Panc1 (cell line): ENCODE measurements at regions not wholly inside any gene's neighbourhood (a gene's known extent, or its start where the extent isn't known, plus 50 kb on each side); places are given as distances from the start of the nearest gene placed in this dataset.

Source experiments
- ATAC-seq: fragments of 200-7000 bp; cut with Tn5 transposase; 2 replicates; pipeline ENCODE4 v1.9.1; 2020; ENCODE audit warnings: mild to moderate bottlenecking, moderate library complexity
- BruUV-seq: library from RNA; stranded (reverse); fragments of 400-500 nt; replicated peaks from 2 replicates; lab custom pipeline; 2021; lab: Mats Ljungman, UMichigan
- CTCF ChIA-PET: fragments of 300-600 bp; sonication (Branson Sonifier 250); formaldehyde crosslinking; loops from one replicate; lab custom pipeline; 2022; ENCODE audit warnings: antibody characterized with exemption; lab: Charles Lee
- POLR2A ChIA-PET: fragments of 300-600 bp; sonication (Branson Sonifier 250); formaldehyde crosslinking; loops from one replicate; lab custom pipeline; 2022; ENCODE audit warnings: antibody characterized with exemption; lab: Charles Lee
- DNase-seq: peaks from one replicate; pipeline ENCODE4 v3.0.0-alpha.2; 2010; ENCODE audit warnings: low read depth, low spot score
- H3K27ac ChIP-seq: 2 replicates; pipeline ENCODE4 v1.5.1; 2011; ENCODE audit warnings: mild to moderate bottlenecking, low read length, inconsistent platforms
- H3K27me3 ChIP-seq: fragments of 200-500 bp; sonication (Bioruptor generic); 2 replicates; pipeline ENCODE4 v1.6.0; 2014; ENCODE audit warnings: low read length, inconsistent platforms; ENCODE audit not compliant: control insufficient read depth, insufficient read depth
- H3K36me3 ChIP-seq: fragments of 200-500 bp; sonication (Bioruptor generic); 2 replicates; pipeline ENCODE4 v1.5.1; 2014; ENCODE audit warnings: inconsistent platforms, mild to moderate bottlenecking, low read length, moderate library complexity; ENCODE audit not compliant: control insufficient read depth, insufficient read depth
- H3K4me1 ChIP-seq: 2 replicates; pipeline ENCODE4 v1.5.1; 2011; ENCODE audit warnings: inconsistent platforms, mild to moderate bottlenecking, low read length, moderate library complexity; ENCODE audit not compliant: control insufficient read depth, insufficient read depth
- H3K4me3 ChIP-seq, 2 experiments: 2 replicates each; pipeline ENCODE4 v1.5.1; 2011 to 2012; ENCODE audit warnings: low read depth in 2 of 2, low read length in 2 of 2, mild to moderate bottlenecking in 2 of 2, inconsistent platforms in 1 of 2, moderate library complexity in 1 of 2
- H3K9me3 ChIP-seq: fragments of 200-500 bp; sonication (Bioruptor generic); 2 replicates; pipeline ENCODE4 v1.5.1; 2014; ENCODE audit warnings: low read depth, mild to moderate bottlenecking, inconsistent platforms, low read length, moderate library complexity; ENCODE audit not compliant: control insufficient read depth, insufficient read depth
- CTCF ChIP-seq: fragments of 450-650 bp; IDR thresholded peaks from 2 replicates; pipeline ENCODE4 v1.5.1; 2017; ENCODE audit warnings: mild to moderate bottlenecking
- POLR2AphosphoS5 ChIP-seq: IDR thresholded peaks from 2 replicates; pipeline ENCODE4 v1.6.1; 2012; ENCODE audit warnings: mild to moderate bottlenecking, low read depth, low read length, moderate library complexity
- SIN3A ChIP-seq: IDR thresholded peaks from 2 replicates; pipeline ENCODE4 v1.6.1; 2012; ENCODE audit warnings: low read depth, mild to moderate bottlenecking, low read length, moderate library complexity, borderline replicate concordance; ENCODE audit not compliant: insufficient read depth
- TCF7L2 ChIP-seq: IDR thresholded peaks from 2 replicates; pipeline ENCODE4 v1.6.1; 2011; ENCODE audit warnings: mild to moderate bottlenecking, low read depth, low read length, inconsistent platforms
- in situ Hi-C: cut with HindIII; loops from 2 replicates; pipeline ENCODE4 v1.10.0; 2016; ENCODE audit warnings: low sequenced_read_pairs, low pct_unique_long_range_greater_than_20kb
- intact Hi-C: fragments of 100-400 bp; cut with micrococcal nuclease; formaldehyde crosslinking; loops from one replicate; pipeline ENCODE4 v1.10.0; 2022; ENCODE audit not compliant: unreplicated experiment
- TF ChIP-seq, protein P1 (sequence below), 2 experiments: IDR thresholded peaks; 2 replicates each; pipeline ENCODE4 v1.6.1; 2011 to 2012; ENCODE audit warnings: low read depth in 2 of 2, control low read depth in 1 of 2, low read length in 1 of 2, mild to moderate bottlenecking in 1 of 2, moderate library complexity in 1 of 2; ENCODE audit not compliant: insufficient read depth in 1 of 2

DNA sequence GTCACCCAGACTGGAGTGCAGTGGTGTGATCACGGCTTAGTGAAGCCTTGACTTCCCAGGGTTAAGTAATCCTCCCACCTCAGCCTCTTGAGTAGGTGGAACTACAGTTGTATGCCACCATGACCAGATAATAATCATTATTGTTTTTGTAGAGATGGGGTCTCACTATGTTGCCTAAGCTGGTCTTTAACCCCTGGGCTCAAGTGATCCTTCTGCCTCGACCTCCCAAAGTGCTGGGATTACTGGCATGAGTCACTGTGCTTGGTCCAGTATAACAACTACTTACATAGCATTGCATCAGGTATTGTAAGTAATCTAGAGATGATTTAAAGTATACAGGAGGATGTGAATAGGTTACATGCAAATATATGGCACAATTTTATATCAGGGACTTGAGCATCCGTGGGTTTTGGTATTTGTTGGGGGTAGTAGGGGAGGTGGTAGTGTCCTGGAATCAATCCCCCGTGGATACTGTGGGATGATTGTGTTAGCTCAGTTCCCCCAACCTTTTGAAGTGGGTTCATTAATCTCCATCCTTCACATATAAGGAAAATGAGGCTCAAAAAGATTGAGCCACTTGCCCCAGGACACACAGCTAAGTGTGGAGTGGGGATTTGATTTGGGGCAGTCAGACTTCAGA is 61.4 kb upstream of the CNIH3 start:
- in situ Hi-C loops, result no loop called here
- POLR2A ChIA-PET, result no interaction called here
- no peak for TF ChIP-seq POLR2AphosphoS5
- TF ChIP-seq, protein P1, sequence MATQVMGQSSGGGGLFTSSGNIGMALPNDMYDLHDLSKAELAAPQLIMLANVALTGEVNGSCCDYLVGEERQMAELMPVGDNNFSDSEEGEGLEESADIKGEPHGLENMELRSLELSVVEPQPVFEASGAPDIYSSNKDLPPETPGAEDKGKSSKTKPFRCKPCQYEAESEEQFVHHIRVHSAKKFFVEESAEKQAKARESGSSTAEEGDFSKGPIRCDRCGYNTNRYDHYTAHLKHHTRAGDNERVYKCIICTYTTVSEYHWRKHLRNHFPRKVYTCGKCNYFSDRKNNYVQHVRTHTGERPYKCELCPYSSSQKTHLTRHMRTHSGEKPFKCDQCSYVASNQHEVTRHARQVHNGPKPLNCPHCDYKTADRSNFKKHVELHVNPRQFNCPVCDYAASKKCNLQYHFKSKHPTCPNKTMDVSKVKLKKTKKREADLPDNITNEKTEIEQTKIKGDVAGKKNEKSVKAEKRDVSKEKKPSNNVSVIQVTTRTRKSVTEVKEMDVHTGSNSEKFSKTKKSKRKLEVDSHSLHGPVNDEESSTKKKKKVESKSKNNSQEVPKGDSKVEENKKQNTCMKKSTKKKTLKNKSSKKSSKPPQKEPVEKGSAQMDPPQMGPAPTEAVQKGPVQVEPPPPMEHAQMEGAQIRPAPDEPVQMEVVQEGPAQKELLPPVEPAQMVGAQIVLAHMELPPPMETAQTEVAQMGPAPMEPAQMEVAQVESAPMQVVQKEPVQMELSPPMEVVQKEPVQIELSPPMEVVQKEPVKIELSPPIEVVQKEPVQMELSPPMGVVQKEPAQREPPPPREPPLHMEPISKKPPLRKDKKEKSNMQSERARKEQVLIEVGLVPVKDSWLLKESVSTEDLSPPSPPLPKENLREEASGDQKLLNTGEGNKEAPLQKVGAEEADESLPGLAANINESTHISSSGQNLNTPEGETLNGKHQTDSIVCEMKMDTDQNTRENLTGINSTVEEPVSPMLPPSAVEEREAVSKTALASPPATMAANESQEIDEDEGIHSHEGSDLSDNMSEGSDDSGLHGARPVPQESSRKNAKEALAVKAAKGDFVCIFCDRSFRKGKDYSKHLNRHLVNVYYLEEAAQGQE (IDR thresholded peaks at IDR 0.05; ENCODE audit: insufficient read depth in 1 of 2, low read depth in 2 of 2, low read length in 1 of 2), result no peak
- no peak for TF ChIP-seq TCF7L2
- no peak for TF ChIP-seq CTCF
- no peak for TF ChIP-seq SIN3A

DNA sequence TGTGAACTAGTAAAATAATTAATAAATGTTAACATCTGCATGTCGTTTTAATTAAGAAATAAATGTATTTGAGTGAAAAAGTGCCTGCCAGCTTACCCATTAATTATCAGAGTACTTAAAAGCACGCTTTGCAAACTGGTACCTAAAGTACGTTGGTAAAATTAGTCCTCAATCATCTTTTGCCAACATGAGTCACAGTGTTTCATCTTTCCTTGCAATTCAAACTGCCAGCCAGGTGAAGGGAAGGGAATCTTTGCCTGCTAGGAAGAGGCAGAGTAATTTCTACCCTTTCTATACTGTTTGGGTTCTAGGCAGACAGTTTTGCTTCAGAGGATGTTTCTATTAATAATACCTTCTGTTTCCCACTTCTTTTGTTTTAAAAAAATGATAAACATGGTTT is 57.2 kb upstream of the CNIH3 start:
- ChIA-PET CTCF (no interaction called here), POLR2A (no interaction called here)
- no peak for ATAC-seq
- H3K9me3 ChIP-seq, result peaks cover 6% of the 10 kb centered on the region; the same call in 1 of the 2 replicates
- intact Hi-C loops (no loop called here), in situ Hi-C loops (no loop called here)
- no peaks in the 10 kb centered on the region for H3K4me1 ChIP-seq
- no TSS peak for BruUV-seq
- H3K4me3 ChIP-seq, result no peak overlapping the region
- H3K36me3 ChIP-seq, result no peaks in the 10 kb centered on the region
- no peak for TF ChIP-seq POLR2AphosphoS5
- no peak for TF ChIP-seq CTCF
- TF ChIP-seq SIN3A, result no peak
- TF ChIP-seq TCF7L2, result no peak
- TF ChIP-seq, protein P1 (IDR thresholded peaks at IDR 0.05; ENCODE audit: insufficient read depth in 1 of 2, low read depth in 2 of 2, low read length in 1 of 2), result no peak
- no peak overlapping the region for H3K27ac ChIP-seq
- no peaks in the 10 kb centered on the region for H3K27me3 ChIP-seq
- DNase-seq, result no peak

More for the DNA sequence above, 61.4 kb upstream of the CNIH3 start:
- no TSS peak for BruUV-seq
- DNase-seq (no peak), ATAC-seq (no peak)
- no peak overlapping the region for H3K4me3 ChIP-seq
- CTCF ChIA-PET, result interaction anchor here (1.2 kb wide), 1 partner anchor 368 kb away, joined by 3 read pairs; no protein-coding TSS in a partner anchor
- H3K9me3 ChIP-seq, result no peaks in the 10 kb centered on the region
- intact Hi-C loops, result no loop called here
- H3K36me3 ChIP-seq, result no peaks in the 10 kb centered on the region
- H3K4me1 ChIP-seq, result no peaks in the 10 kb centered on the region
- no peaks in the 10 kb centered on the region for H3K27me3 ChIP-seq
- H3K27ac ChIP-seq, result peak overlapping the region; percentile 12; the same call in 1 of the 2 replicates
